ENCODE measurements at regions not wholly inside any gene's neighbourhood (a gene's known extent, or its start where the extent isn't known, plus 50 kb on each side); places are given as distances from the start of the nearest gene placed in this dataset.

- TF ChIP-seq, protein P1, sequence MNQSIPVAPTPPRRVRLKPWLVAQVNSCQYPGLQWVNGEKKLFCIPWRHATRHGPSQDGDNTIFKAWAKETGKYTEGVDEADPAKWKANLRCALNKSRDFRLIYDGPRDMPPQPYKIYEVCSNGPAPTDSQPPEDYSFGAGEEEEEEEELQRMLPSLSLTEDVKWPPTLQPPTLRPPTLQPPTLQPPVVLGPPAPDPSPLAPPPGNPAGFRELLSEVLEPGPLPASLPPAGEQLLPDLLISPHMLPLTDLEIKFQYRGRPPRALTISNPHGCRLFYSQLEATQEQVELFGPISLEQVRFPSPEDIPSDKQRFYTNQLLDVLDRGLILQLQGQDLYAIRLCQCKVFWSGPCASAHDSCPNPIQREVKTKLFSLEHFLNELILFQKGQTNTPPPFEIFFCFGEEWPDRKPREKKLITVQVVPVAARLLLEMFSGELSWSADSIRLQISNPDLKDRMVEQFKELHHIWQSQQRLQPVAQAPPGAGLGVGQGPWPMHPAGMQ (IDR thresholded peaks at IDR 0.05; ENCODE audit: borderline replicate concordance), result no peak
- TF ChIP-seq, protein P2, sequence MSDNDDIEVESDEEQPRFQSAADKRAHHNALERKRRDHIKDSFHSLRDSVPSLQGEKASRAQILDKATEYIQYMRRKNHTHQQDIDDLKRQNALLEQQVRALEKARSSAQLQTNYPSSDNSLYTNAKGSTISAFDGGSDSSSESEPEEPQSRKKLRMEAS (IDR thresholded peaks at IDR 0.05; ENCODE audit: low read depth, low read length), result no peak
- TF ChIP-seq CEBPZ (IDR thresholded peaks at IDR 0.05; ENCODE audit: low read depth, low read length) (no peak), POLR2A (IDR thresholded peaks at IDR 0.05; ENCODE audit: low read depth, low read length) (no peak), RAD51 (IDR thresholded peaks at IDR 0.05) (no peak), BRCA1 (IDR thresholded peaks at IDR 0.05; ENCODE audit: low read depth, low read length) (no peak), EGR1 (IDR thresholded peaks at IDR 0.05; ENCODE audit: borderline replicate concordance in 1 of 2, low read depth in 2 of 2, low read length in 2 of 2) (no peak)
- TF ChIP-seq, protein P3, sequence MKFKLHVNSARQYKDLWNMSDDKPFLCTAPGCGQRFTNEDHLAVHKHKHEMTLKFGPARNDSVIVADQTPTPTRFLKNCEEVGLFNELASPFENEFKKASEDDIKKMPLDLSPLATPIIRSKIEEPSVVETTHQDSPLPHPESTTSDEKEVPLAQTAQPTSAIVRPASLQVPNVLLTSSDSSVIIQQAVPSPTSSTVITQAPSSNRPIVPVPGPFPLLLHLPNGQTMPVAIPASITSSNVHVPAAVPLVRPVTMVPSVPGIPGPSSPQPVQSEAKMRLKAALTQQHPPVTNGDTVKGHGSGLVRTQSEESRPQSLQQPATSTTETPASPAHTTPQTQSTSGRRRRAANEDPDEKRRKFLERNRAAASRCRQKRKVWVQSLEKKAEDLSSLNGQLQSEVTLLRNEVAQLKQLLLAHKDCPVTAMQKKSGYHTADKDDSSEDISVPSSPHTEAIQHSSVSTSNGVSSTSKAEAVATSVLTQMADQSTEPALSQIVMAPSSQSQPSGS (IDR thresholded peaks at IDR 0.05; ENCODE audit: low read length), result no peak
Measured at GRCh38 chr10:124205432-124205831, 112.0 kb upstream of the CHST15 start (continued).

All from GM12878 (cell line).